CD4-positive, alpha-beta T cell treated with Interleukin-15 for 4 hours (primary cell): ENCODE measurements at regions not wholly inside any gene's neighbourhood (a gene's known extent, or its start where the extent isn't known, plus 50 kb on each side); places are given as distances from the start of the nearest gene placed in this dataset.

Source experiments
- DNase-seq: peaks from one replicate; pipeline ENCODE4 v3.0.0-alpha.2; 2020; ENCODE audit warnings: low spot score

GRCh38 chr21:23455676-23456075 lies 2151.6 kb downstream of the MRPL39 start:
- no peak for DNase-seq

- DNase-seq = no peak
Observed at GRCh38 chr21:23452384-23453083, 2154.7 kb downstream of the MRPL39 start.

- DNase-seq = no peak
Observed at GRCh38 chr21:23445307-23445706, 2162.0 kb downstream of the MRPL39 start.

GRCh38 chr21:23438081-23438480 lies 2169.2 kb downstream of the MRPL39 start:
- no peak for DNase-seq

- DNase-seq = no peak
Observed at GRCh38 chr21:23402929-23403520, 2204.3 kb downstream of the MRPL39 start.

GRCh38 chr21:23401278-23401677 lies 2206.0 kb downstream of the MRPL39 start:
- no peak for DNase-seq

GRCh38 chr21:23398726-23399125 lies 2208.6 kb downstream of the MRPL39 start:
- no peak for DNase-seq

- no peak for DNase-seq
Observed at GRCh38 chr21:23394458-23394857, 2212.8 kb downstream of the MRPL39 start.

- DNase-seq = no peak
Observed at GRCh38 chr21:23384679-23385078, 2222.6 kb downstream of the MRPL39 start.

GRCh38 chr21:23374155-23374554 lies 2233.1 kb downstream of the MRPL39 start:
- no peak for DNase-seq

GRCh38 chr21:23356905-23357304 lies 2250.4 kb downstream of the MRPL39 start:
- no peak for DNase-seq

- DNase-seq = no peak
Observed at GRCh38 chr21:23316190-23316589, 2291.1 kb downstream of the MRPL39 start.

- no peak for DNase-seq
Observed at GRCh38 chr21:23308741-23309140, 2298.5 kb downstream of the MRPL39 start.

- no peak for DNase-seq
Observed at GRCh38 chr21:23307065-23307464, 2300.2 kb downstream of the MRPL39 start.

- DNase-seq = no peak
Observed at GRCh38 chr21:23292292-23292691, 2294.1 kb downstream of the NCAM2 start.

GRCh38 chr21:23281917-23282316 lies 2283.7 kb downstream of the NCAM2 start:
- no peak for DNase-seq

- DNase-seq = no peak
Observed at GRCh38 chr21:23249760-23250159, 2251.6 kb downstream of the NCAM2 start.

GRCh38 chr21:23247334-23247733 lies 2249.1 kb downstream of the NCAM2 start:
- DNase-seq = no peak

GRCh38 chr21:23245255-23245654 lies 2247.0 kb downstream of the NCAM2 start:
- DNase-seq = no peak

GRCh38 chr21:23223882-23224281 lies 2225.7 kb downstream of the NCAM2 start:
- DNase-seq = no peak

GRCh38 chr21:23218667-23219066 lies 2220.5 kb downstream of the NCAM2 start:
- DNase-seq = no peak

GRCh38 chr21:23217597-23217996 lies 2219.4 kb downstream of the NCAM2 start:
- DNase-seq = no peak

- no peak for DNase-seq
Observed at GRCh38 chr21:23215261-23215660, 2217.1 kb downstream of the NCAM2 start.
